Activated CD8-positive, alpha-beta memory T cell treated with anti-CD3 and anti-CD28 coated beads for 4 hours (primary cell): ENCODE measurements at regions not wholly inside any gene's neighbourhood (a gene's known extent, or its start where the extent isn't known, plus 50 kb on each side); places are given as distances from the start of the nearest gene placed in this dataset.
"Not testable (repeated sequence)": the region's sequence is repeated elsewhere in the genome, so short reads cannot be mapped to it uniquely, and the experiment has no call there.

Source experiments
- DNase-seq, 2 donors: peaks; one replicate each; pipeline ENCODE4 v3.0.0-alpha.2; 2020; ENCODE audit warnings: low read depth in 2 of 2

- DNase-seq, result no peak
Measured at GRCh38 chr1:148264374-148265276, 112.5 kb upstream of the NBPF11 start.

GRCh38 chr1:148263906-148264255 is 111.8 kb upstream of the NBPF11 start:
- no peak for DNase-seq

GRCh38 chr1:148263128-148263905 is 111.2 kb upstream of the NBPF11 start:
- no peak for DNase-seq

- DNase-seq, result not testable (repeated sequence)
Measured at GRCh38 chr1:148261684-148262083, 109.6 kb upstream of the NBPF11 start.

- DNase-seq, result not testable (repeated sequence)
Measured at GRCh38 chr1:148257886-148258285, 105.8 kb upstream of the NBPF11 start.

- not testable (repeated sequence) for DNase-seq
Measured at GRCh38 chr1:148254611-148255429, 102.7 kb upstream of the NBPF11 start.

- DNase-seq, result not testable (repeated sequence)
Measured at GRCh38 chr1:148253808-148254207, 101.7 kb upstream of the NBPF11 start.

- DNase-seq, result not testable (repeated sequence)
Measured at GRCh38 chr1:148248798-148249197, 96.7 kb upstream of the NBPF11 start.

- DNase-seq, result not testable (repeated sequence)
Measured at GRCh38 chr1:148246258-148246861, 94.3 kb upstream of the NBPF11 start.

GRCh38 chr1:148245843-148246242 is 93.8 kb upstream of the NBPF11 start:
- DNase-seq, result not testable (repeated sequence)

- DNase-seq, result not testable (repeated sequence)
Measured at GRCh38 chr1:148245443-148245842, 93.4 kb upstream of the NBPF11 start.

- DNase-seq, result not testable (repeated sequence)
Measured at GRCh38 chr1:148233250-148233649, 81.2 kb upstream of the NBPF11 start.

- DNase-seq, result not testable (repeated sequence)
Measured at GRCh38 chr1:148228846-148229245, 76.8 kb upstream of the NBPF11 start.

- DNase-seq, result not testable (repeated sequence)
Measured at GRCh38 chr1:148222399-148223159, 70.5 kb upstream of the NBPF11 start.

- DNase-seq, result not testable (repeated sequence)
Measured at GRCh38 chr1:148221593-148221992, 69.5 kb upstream of the NBPF11 start.

- DNase-seq, result not testable (repeated sequence)
Measured at GRCh38 chr1:148219229-148219628, 67.1 kb upstream of the NBPF11 start.

- DNase-seq, result not testable (repeated sequence)
Measured at GRCh38 chr1:148211191-148211590, 59.1 kb upstream of the NBPF11 start.

GRCh38 chr1:148210624-148211023 is 58.5 kb upstream of the NBPF11 start:
- not testable (repeated sequence) for DNase-seq

GRCh38 chr1:148210166-148210565 is 58.1 kb upstream of the NBPF11 start:
- DNase-seq, result not testable (repeated sequence)

- DNase-seq, result not testable (repeated sequence)
Measured at GRCh38 chr1:148202013-148202412, 49.9 kb upstream of the NBPF11 start.
